ENCODE measurements at regions not wholly inside any gene's neighbourhood (a gene's known extent, or its start where the extent isn't known, plus 50 kb on each side); places are given as distances from the start of the nearest gene placed in this dataset.

DNA sequence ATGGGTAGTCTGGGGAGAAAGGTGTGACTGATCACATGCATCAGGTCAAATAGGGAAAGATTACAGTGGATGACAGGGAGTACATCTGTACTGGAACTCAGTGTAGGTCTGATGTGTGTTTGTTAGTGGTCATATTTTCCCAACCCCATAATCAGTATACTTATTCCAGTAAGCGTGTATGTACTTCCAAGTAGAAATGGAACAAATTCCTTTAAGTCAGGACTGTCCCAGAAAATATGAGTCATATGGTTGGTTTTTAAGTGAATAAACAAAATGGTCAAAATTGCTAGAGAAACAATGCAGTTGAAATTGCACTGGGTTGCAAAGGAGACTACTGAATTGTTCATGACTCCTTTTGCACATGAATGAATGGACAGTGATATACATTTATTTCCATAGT lies 118.8 kb upstream of the MYO3A start:
- Mint-ChIP-seq H3K4me1 (ENCODE audit: insufficient read depth, unreplicated experiment) (no peaks in the 10 kb centered on the region), H3K4me3 (ENCODE audit: unreplicated experiment) (no peak overlapping the region), H3K36me3 (ENCODE audit: insufficient read depth, unreplicated experiment) (no peaks in the 10 kb centered on the region), H3K9me3 (ENCODE audit: unreplicated experiment) (no peaks in the 10 kb centered on the region), H3K27me3 (ENCODE audit: insufficient read depth, unreplicated experiment) (peaks cover 93% of the 10 kb centered on the region), H3K27ac (ENCODE audit: low read depth, unreplicated experiment) (no peak overlapping the region)
- CTCF ChIA-PET, result interaction anchor here (0.6 kb wide), 1 partner anchor 61 kb away, joined by 3 read pairs; no protein-coding TSS in a partner anchor
- no peak for TF ChIP-seq CTCF (IDR thresholded peaks at IDR 0.05; ENCODE audit: unreplicated experiment)
- no peak for DNase-seq (ENCODE audit: unreplicated experiment)
- intact Hi-C loops (cut with micrococcal nuclease), result no loop called here
- no TSS peak for BruUV-seq (replicated peaks)
- POLR2A ChIA-PET, result no interaction called here

DNA sequence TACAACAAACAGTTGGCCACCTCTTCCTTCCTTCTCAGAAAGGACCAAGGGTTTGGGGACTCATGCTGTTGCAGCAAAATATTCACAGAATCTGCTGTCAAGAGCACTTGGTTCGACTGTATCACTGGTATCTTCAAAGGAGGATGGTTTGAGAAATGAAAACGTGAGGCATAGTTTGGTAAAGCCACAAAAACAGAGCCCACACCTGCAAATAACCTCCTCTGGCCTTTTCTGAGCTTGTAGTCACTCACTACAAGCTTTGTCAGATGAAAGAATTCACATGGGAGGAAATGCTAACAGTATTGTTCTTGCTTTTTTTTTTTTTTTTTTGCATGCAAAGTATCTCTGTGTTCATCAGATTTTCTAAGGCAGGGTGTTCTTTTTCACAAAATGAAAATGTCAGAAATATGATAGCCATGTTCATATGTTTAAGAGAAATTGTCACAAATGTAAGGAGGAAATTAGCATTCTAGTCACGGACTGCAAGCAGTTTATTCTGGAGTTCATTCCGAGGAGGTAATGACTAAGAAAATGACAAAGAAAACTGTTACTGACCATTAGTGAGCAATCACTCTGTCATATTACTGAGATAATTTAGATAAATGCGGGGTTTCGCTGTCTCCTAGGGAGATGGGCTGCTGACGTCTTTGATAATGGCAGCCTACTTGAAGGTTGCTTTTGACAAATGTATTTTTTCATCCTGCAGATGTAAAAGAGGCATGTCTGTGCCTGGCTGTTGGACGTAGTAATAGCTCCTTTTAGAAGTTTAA lies 117.8 kb upstream of the MYO3A start:
- H3K9me3 Mint-ChIP-seq (ENCODE audit: unreplicated experiment), result no peaks in the 10 kb centered on the region
- H3K4me3 Mint-ChIP-seq (ENCODE audit: unreplicated experiment), result no peak overlapping the region
- no peaks in the 10 kb centered on the region for H3K36me3 Mint-ChIP-seq (ENCODE audit: insufficient read depth, unreplicated experiment)
- intact Hi-C loops (cut with micrococcal nuclease), result no loop called here
- H3K27ac Mint-ChIP-seq (ENCODE audit: low read depth, unreplicated experiment), result no peak overlapping the region
- no peak for TF ChIP-seq CTCF (IDR thresholded peaks at IDR 0.05; ENCODE audit: unreplicated experiment)
- POLR2A ChIA-PET, result no interaction called here
- CTCF ChIA-PET, result no interaction called here
- no TSS peak for BruUV-seq (replicated peaks)
- DNase-seq (ENCODE audit: unreplicated experiment), result no peak
- peaks cover 4% of the 10 kb centered on the region for H3K4me1 Mint-ChIP-seq (ENCODE audit: insufficient read depth, unreplicated experiment)
- peaks cover 95% of the 10 kb centered on the region for H3K27me3 Mint-ChIP-seq (ENCODE audit: insufficient read depth, unreplicated experiment)

DNA sequence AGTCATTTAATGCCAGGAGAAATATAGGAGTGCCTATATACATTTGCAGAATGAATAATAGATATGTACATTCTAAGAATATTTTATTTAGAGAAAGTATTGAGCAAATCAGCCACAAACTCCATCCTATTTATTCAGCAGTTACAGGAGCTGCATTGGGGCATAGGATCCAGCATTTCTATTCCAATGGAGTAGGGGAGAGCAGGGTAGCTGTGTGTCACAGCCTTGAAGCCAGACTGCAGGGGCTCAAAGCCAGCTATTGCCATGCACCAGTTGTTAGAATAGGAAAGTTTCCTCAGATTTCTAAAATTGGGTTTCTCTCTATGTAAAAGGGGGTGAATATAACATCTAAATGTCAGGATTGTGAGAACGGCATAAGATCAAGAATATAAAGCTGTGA lies 116.8 kb upstream of the MYO3A start:
- CTCF ChIA-PET, result no interaction called here
- Mint-ChIP-seq H3K27me3 (ENCODE audit: insufficient read depth, unreplicated experiment) (peaks cover 92% of the 10 kb centered on the region), H3K9me3 (ENCODE audit: unreplicated experiment) (no peaks in the 10 kb centered on the region), H3K4me3 (ENCODE audit: unreplicated experiment) (no peak overlapping the region), H3K4me1 (ENCODE audit: insufficient read depth, unreplicated experiment) (peaks cover 8% of the 10 kb centered on the region), H3K27ac (ENCODE audit: low read depth, unreplicated experiment) (no peak overlapping the region), H3K36me3 (ENCODE audit: insufficient read depth, unreplicated experiment) (no peaks in the 10 kb centered on the region)
- POLR2A ChIA-PET, result no interaction called here
- no peak for DNase-seq (ENCODE audit: unreplicated experiment)
- no peak for TF ChIP-seq CTCF (IDR thresholded peaks at IDR 0.05; ENCODE audit: unreplicated experiment)
- BruUV-seq (replicated peaks), result no TSS peak
- intact Hi-C loops (cut with micrococcal nuclease), result no loop called here

- Mint-ChIP-seq H3K27ac (ENCODE audit: low read depth, unreplicated experiment) (no peak overlapping the region), H3K4me1 (ENCODE audit: insufficient read depth, unreplicated experiment) (peaks cover 8% of the 10 kb centered on the region), H3K36me3 (ENCODE audit: insufficient read depth, unreplicated experiment) (no peaks in the 10 kb centered on the region), H3K27me3 (ENCODE audit: insufficient read depth, unreplicated experiment) (peaks cover 83% of the 10 kb centered on the region), H3K9me3 (ENCODE audit: unreplicated experiment) (no peaks in the 10 kb centered on the region), H3K4me3 (ENCODE audit: unreplicated experiment) (no peak overlapping the region)
- intact Hi-C loops (cut with micrococcal nuclease), result no loop called here
- no peak for TF ChIP-seq CTCF (IDR thresholded peaks at IDR 0.05; ENCODE audit: unreplicated experiment)
- no TSS peak for BruUV-seq (replicated peaks)
- ChIA-PET CTCF (interaction anchor here (0.5 to 0.6 kb wide), 2 partner anchors 444 to 1813 kb away, joined by 3 read pairs; no protein-coding TSS in a partner anchor), POLR2A (no interaction called here)
- DNase-seq (ENCODE audit: unreplicated experiment), result no peak
Measured at GRCh38 chr10:25818751-25819150, 115.3 kb upstream of the MYO3A start.
